ENCODE measurements at regions not wholly inside any gene's neighbourhood (a gene's known extent, or its start where the extent isn't known, plus 50 kb on each side); places are given as distances from the start of the nearest gene placed in this dataset.

- no peak for TF ChIP-seq CTCF (IDR thresholded peaks at IDR 0.05; ENCODE audit: insufficient read depth, low read length)
- H3K4me3 ChIP-seq (ENCODE audit: low read depth, low read length) = no peak overlapping the region
- DNase-seq (ENCODE audit: low read depth) = peak; percentile 54
Observed at GRCh38 chr12:127943481-127944210, 323.3 kb upstream of the TMEM132C start.

GRCh38 chr12:127944211-127944899, 322.6 kb upstream of the TMEM132C start:
- DNase-seq (ENCODE audit: low read depth) = no peak
- no peak overlapping the region for H3K4me3 ChIP-seq (ENCODE audit: low read depth, low read length)
- TF ChIP-seq CTCF (IDR thresholded peaks at IDR 0.05; ENCODE audit: insufficient read depth, low read length) = no peak

- peak; percentile 56 for DNase-seq (ENCODE audit: low read depth)
- no peak for TF ChIP-seq CTCF (IDR thresholded peaks at IDR 0.05; ENCODE audit: insufficient read depth, low read length)
- H3K4me3 ChIP-seq (ENCODE audit: low read depth, low read length) = no peak overlapping the region
Observed at GRCh38 chr12:127957001-127957660, 309.8 kb upstream of the TMEM132C start.

GRCh38 chr12:127962303-127962702, 304.7 kb upstream of the TMEM132C start:
- no peak for DNase-seq (ENCODE audit: low read depth)
- H3K4me3 ChIP-seq (ENCODE audit: low read depth, low read length) = no peak overlapping the region
- no peak for TF ChIP-seq CTCF (IDR thresholded peaks at IDR 0.05; ENCODE audit: insufficient read depth, low read length)

GRCh38 chr12:127963933-127964332, 303.0 kb upstream of the TMEM132C start:
- TF ChIP-seq CTCF (IDR thresholded peaks at IDR 0.05; ENCODE audit: insufficient read depth, low read length) = no peak
- H3K4me3 ChIP-seq (ENCODE audit: low read depth, low read length) = no peak overlapping the region
- DNase-seq (ENCODE audit: low read depth) = no peak

- DNase-seq (ENCODE audit: low read depth) = peak; percentile 44
- H3K4me3 ChIP-seq (ENCODE audit: low read depth, low read length) = no peak overlapping the region
- peak; percentile 20 for TF ChIP-seq CTCF (IDR thresholded peaks at IDR 0.05; ENCODE audit: insufficient read depth, low read length)
Observed at GRCh38 chr12:127964717-127965116, 302.3 kb upstream of the TMEM132C start.

Data from fibroblast of the aortic adventitia (primary cell).